Bronchial epithelial cell (primary cell): ENCODE measurements at regions not wholly inside any gene's neighbourhood (a gene's known extent, or its start where the extent isn't known, plus 50 kb on each side); places are given as distances from the start of the nearest gene placed in this dataset.

Experiments used
- DNase-seq: peaks from one replicate; pipeline ENCODE4 v3.0.0-alpha.2; 2010; ENCODE audit warnings: low read depth
- FAIRE-seq: peaks from 2 replicates; lab custom pipeline; 2011; peaks lifted over from hg19 to GRCh38; lab: Jason Lieb, UNC
- H3K27me3 ChIP-seq: 2 replicates; pipeline ENCODE4 v1.5.1; 2011; ENCODE audit warnings: low read length; ENCODE audit not compliant: control insufficient read depth, insufficient read depth
- H3K36me3 ChIP-seq: 2 replicates; pipeline ENCODE4 v1.5.1; 2011; ENCODE audit warnings: low read length; ENCODE audit not compliant: control insufficient read depth, insufficient read depth
- H3K4me3 ChIP-seq: 2 replicates; pipeline ENCODE4 v1.5.1; 2011; ENCODE audit warnings: mild to moderate bottlenecking, low read depth, low read length, control low read depth
- CTCF ChIP-seq: IDR thresholded peaks from 2 replicates; pipeline ENCODE4 v1.5.1; 2011; ENCODE audit warnings: mild to moderate bottlenecking, moderate library complexity, low read length, control low read depth, inconsistent platforms; ENCODE audit not compliant: insufficient read depth, severe bottlenecking

GRCh38 chr2:20551945-20552328, 99.0 kb downstream of the HS1BP3 start:
- no peak for FAIRE-seq
- TF ChIP-seq CTCF, result no peak
- DNase-seq, result no peak

GRCh38 chr2:20552847-20553246, 98.1 kb downstream of the HS1BP3 start:
- DNase-seq (no peak), FAIRE-seq (no peak)
- H3K4me3 ChIP-seq, result no peak overlapping the region
- no peaks in the 10 kb centered on the region for H3K27me3 ChIP-seq
- no peak for TF ChIP-seq CTCF
- no peaks in the 10 kb centered on the region for H3K36me3 ChIP-seq

More at GRCh38 chr2:20551945-20552328, 99.0 kb downstream of the HS1BP3 start:
- Histone ChIP-seq H3K27me3 (no peaks in the 10 kb centered on the region), H3K4me3 (no peak overlapping the region), H3K36me3 (no peaks in the 10 kb centered on the region)

GRCh38 chr2:20553580-20553979, 97.3 kb downstream of the HS1BP3 start:
- DNase-seq, result no peak
- no peak for TF ChIP-seq CTCF
- no peak for FAIRE-seq
- no peak overlapping the region for H3K4me3 ChIP-seq
- H3K27me3 ChIP-seq, result no peaks in the 10 kb centered on the region
- H3K36me3 ChIP-seq, result no peaks in the 10 kb centered on the region

GRCh38 chr2:20555954-20556353, 94.9 kb downstream of the HS1BP3 start:
- Histone ChIP-seq H3K4me3 (no peak overlapping the region), H3K36me3 (no peaks in the 10 kb centered on the region), H3K27me3 (no peaks in the 10 kb centered on the region)
- DNase-seq, result no peak
- no peak for TF ChIP-seq CTCF
- FAIRE-seq, result no peak

- no peak for TF ChIP-seq CTCF
- no peaks in the 10 kb centered on the region for H3K36me3 ChIP-seq
- no peak for DNase-seq
- no peak overlapping the region for H3K4me3 ChIP-seq
- no peaks in the 10 kb centered on the region for H3K27me3 ChIP-seq
- no peak for FAIRE-seq
Measured at GRCh38 chr2:20556756-20557155, 94.1 kb downstream of the HS1BP3 start.

GRCh38 chr2:20557226-20557625, 93.7 kb downstream of the HS1BP3 start:
- FAIRE-seq, result no peak
- no peak for DNase-seq
- Histone ChIP-seq H3K4me3 (no peak overlapping the region), H3K27me3 (no peaks in the 10 kb centered on the region), H3K36me3 (no peaks in the 10 kb centered on the region)
- TF ChIP-seq CTCF, result no peak
